WTC11 (cell line): ENCODE measurements at regions not wholly inside any gene's neighbourhood (a gene's known extent, or its start where the extent isn't known, plus 50 kb on each side); places are given as distances from the start of the nearest gene placed in this dataset.

Source experiments
- ATAC-seq: fragments of 200-7000 bp; cut with Tn5 transposase; 2 replicates; pipeline ENCODE4 v1.10.0; 2021; ENCODE audit warnings: mild to moderate bottlenecking, moderate library complexity
- CTCF ChIA-PET: fragments of 300-600 bp; sonication (Branson Sonifier 250); formaldehyde crosslinking; loops from one replicate; lab custom pipeline; 2021; ENCODE audit warnings: antibody characterized with exemption; lab: Charles Lee
- POLR2A ChIA-PET: fragments of 350-600 bp; sonication (Branson Sonifier 250); formaldehyde crosslinking; loops from one replicate; lab custom pipeline; 2021; ENCODE audit warnings: antibody characterized with exemption; lab: Charles Lee
- DNase-seq: peaks from one replicate; pipeline ENCODE4 v3.0.0; 2021; ENCODE audit warnings: low spot score
- H3K27ac Mint-ChIP-seq: 2 replicates; pipeline ENCODE4 v1.8.0; 2021; ENCODE audit warnings: mixed read lengths
- H3K27me3 Mint-ChIP-seq: 2 replicates; pipeline ENCODE4 v1.8.0; 2021; ENCODE audit warnings: low read depth, mild to moderate bottlenecking, moderate library complexity, mixed read lengths
- H3K36me3 Mint-ChIP-seq: 2 replicates; pipeline ENCODE4 v1.8.0; 2021; ENCODE audit warnings: mixed read lengths
- H3K4me1 Mint-ChIP-seq: 2 replicates; pipeline ENCODE4 v1.8.0; 2022; ENCODE audit warnings: mixed read lengths
- H3K4me3 Mint-ChIP-seq: 2 replicates; pipeline ENCODE4 v1.8.0; 2021; ENCODE audit warnings: mild to moderate bottlenecking, moderate library complexity, mixed read lengths
- H3K9me3 Mint-ChIP-seq: 2 replicates; pipeline ENCODE4 v1.8.0; 2021; ENCODE audit warnings: mixed read lengths
- AFF4 ChIP-seq: sonication (generic); formaldehyde crosslinking; IDR thresholded peaks from 2 replicates; pipeline ENCODE4 v1.8.1; 2023; ENCODE audit warnings: mild to moderate bottlenecking, missing genetic modification reagents, borderline replicate concordance
- MLX ChIP-seq: sonication (generic); formaldehyde crosslinking; IDR thresholded peaks from 2 replicates; pipeline ENCODE4 v1.8.1; 2023; ENCODE audit warnings: mild to moderate bottlenecking, missing genetic modification reagents, moderate library complexity
- MYBL2 ChIP-seq: sonication (generic); formaldehyde crosslinking; IDR thresholded peaks from 2 replicates; pipeline ENCODE4 v1.8.1; 2023; ENCODE audit warnings: mild to moderate bottlenecking, moderate library complexity, missing genetic modification reagents
- NFATC4 ChIP-seq: fragments of 250-450 bp; sonication (Bioruptor Pico); IDR thresholded peaks from 2 replicates; pipeline ENCODE4 v1.9.0; 2021; ENCODE audit warnings: mild to moderate bottlenecking
- NFYB ChIP-seq: sonication (generic); formaldehyde crosslinking; conservative IDR thresholded peaks from 2 replicates; pipeline ENCODE4 v1.8.0; 2022; ENCODE audit warnings: low read depth, missing genetic modification reagents
- RELA ChIP-seq: sonication (generic); formaldehyde crosslinking; IDR thresholded peaks from 2 replicates; pipeline ENCODE4 v1.8.1; 2022; ENCODE audit warnings: missing genetic modification reagents, mild to moderate bottlenecking, borderline replicate concordance
- TCF7 ChIP-seq: sonication (generic); formaldehyde crosslinking; IDR thresholded peaks from 2 replicates; pipeline ENCODE4 v1.8.0; 2022; ENCODE audit warnings: mild to moderate bottlenecking, low read depth, missing genetic modification reagents, moderate library complexity
- ZBTB21 ChIP-seq: sonication (generic); formaldehyde crosslinking; IDR thresholded peaks from 2 replicates; pipeline ENCODE4 v1.8.1; 2023; ENCODE audit warnings: mild to moderate bottlenecking, missing genetic modification reagents, borderline replicate concordance
- ZNF121 ChIP-seq: sonication (generic); formaldehyde crosslinking; IDR thresholded peaks from 2 replicates; pipeline ENCODE4 v1.8.0; 2023; ENCODE audit warnings: missing genetic modification reagents
- ZNF512 ChIP-seq: sonication (generic); formaldehyde crosslinking; IDR thresholded peaks from 2 replicates; pipeline ENCODE4 v1.8.1; 2022; ENCODE audit warnings: missing genetic modification reagents, borderline replicate concordance
- ZNF671 ChIP-seq: fragments of 250-450 bp; sonication (Bioruptor Pico); IDR thresholded peaks from 2 replicates; pipeline ENCODE4 v1.8.0; 2021; ENCODE audit warnings: mild to moderate bottlenecking
- TF ChIP-seq, protein P1 (sequence below): fragments of 200-600 bp; IDR thresholded peaks from 2 replicates; pipeline ENCODE4 v1.8.0; 2022; ENCODE audit warnings: antibody characterized with exemption
- TF ChIP-seq, protein P2 (sequence below): sonication (generic); formaldehyde crosslinking; IDR thresholded peaks from 2 replicates; pipeline ENCODE4 v1.8.1; 2023; ENCODE audit warnings: mild to moderate bottlenecking, missing genetic modification reagents, moderate library complexity
- TF ChIP-seq, protein P3 (sequence below): sonication (generic); formaldehyde crosslinking; IDR thresholded peaks from 2 replicates; pipeline ENCODE4 v1.8.0; 2022; ENCODE audit warnings: mild to moderate bottlenecking, missing genetic modification reagents
- TF ChIP-seq, protein P4 (sequence below): fragments of 250-450 bp; sonication (Bioruptor Pico); IDR thresholded peaks from 2 replicates; pipeline ENCODE4 v1.9.0; 2021; ENCODE audit warnings: moderate library complexity, mild to moderate bottlenecking, inconsistent platforms, borderline replicate concordance
- TF ChIP-seq, protein P5 (sequence below): fragments of 250-450 bp; sonication (Bioruptor Pico); IDR thresholded peaks from 2 replicates; pipeline ENCODE4 v1.9.0; 2021; ENCODE audit warnings: mild to moderate bottlenecking
- TF ChIP-seq, protein P6 (sequence below): sonication (generic); formaldehyde crosslinking; IDR thresholded peaks from 2 replicates; pipeline ENCODE4 v1.8.0; 2022; ENCODE audit warnings: mild to moderate bottlenecking, missing genetic modification reagents

DNA sequence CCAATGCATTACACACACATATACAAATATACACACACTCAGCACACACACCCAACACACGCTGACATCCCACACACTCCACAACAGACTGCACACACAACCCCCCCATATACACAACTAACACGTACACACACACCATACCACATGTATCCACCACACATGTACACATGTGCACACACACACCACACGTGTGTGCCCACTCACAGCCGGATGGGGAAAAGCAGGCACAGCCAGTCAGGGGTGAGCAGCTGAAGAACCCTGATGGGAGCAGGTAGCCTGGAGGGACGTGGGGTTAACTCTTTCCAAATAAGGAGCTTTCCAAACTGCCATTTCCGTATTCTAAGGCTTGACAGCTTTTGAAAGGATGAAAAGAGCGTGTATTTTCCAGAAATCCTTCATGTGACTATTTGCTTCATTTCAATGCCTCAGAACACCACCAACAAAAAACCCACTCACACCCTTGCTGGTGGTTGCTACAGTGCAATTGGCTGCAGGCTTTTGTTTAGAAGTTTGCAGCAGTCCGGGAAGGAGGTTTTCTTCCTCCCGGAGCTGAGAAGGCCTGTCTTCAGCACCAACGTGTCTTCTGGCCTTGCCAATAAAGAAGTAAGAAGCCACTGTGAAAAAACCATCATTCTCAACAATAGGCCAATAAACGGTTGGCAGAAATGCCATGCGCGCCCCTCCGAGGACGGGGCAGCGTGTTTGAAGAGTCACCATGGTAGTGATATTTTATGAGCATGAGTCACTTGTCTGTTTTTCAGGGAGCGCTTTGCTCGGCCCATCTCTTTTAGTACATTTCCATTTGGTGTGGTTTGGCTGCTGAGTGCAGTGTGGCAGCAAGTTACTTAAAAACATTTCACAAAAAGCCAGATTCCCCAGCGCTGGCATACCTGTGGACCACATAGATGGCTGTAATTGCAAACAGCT is 131.3 kb upstream of the GMDS start:
- DNase-seq (no peak), ATAC-seq (no peak)
- no peak overlapping the region for H3K27ac Mint-ChIP-seq
- no peaks in the 10 kb centered on the region for H3K9me3 Mint-ChIP-seq
- H3K4me3 Mint-ChIP-seq = no peak overlapping the region
- TF ChIP-seq, protein P1, sequence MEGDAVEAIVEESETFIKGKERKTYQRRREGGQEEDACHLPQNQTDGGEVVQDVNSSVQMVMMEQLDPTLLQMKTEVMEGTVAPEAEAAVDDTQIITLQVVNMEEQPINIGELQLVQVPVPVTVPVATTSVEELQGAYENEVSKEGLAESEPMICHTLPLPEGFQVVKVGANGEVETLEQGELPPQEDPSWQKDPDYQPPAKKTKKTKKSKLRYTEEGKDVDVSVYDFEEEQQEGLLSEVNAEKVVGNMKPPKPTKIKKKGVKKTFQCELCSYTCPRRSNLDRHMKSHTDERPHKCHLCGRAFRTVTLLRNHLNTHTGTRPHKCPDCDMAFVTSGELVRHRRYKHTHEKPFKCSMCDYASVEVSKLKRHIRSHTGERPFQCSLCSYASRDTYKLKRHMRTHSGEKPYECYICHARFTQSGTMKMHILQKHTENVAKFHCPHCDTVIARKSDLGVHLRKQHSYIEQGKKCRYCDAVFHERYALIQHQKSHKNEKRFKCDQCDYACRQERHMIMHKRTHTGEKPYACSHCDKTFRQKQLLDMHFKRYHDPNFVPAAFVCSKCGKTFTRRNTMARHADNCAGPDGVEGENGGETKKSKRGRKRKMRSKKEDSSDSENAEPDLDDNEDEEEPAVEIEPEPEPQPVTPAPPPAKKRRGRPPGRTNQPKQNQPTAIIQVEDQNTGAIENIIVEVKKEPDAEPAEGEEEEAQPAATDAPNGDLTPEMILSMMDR = no peak
- TF ChIP-seq, protein P2, sequence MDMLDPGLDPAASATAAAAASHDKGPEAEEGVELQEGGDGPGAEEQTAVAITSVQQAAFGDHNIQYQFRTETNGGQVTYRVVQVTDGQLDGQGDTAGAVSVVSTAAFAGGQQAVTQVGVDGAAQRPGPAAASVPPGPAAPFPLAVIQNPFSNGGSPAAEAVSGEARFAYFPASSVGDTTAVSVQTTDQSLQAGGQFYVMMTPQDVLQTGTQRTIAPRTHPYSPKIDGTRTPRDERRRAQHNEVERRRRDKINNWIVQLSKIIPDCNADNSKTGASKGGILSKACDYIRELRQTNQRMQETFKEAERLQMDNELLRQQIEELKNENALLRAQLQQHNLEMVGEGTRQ = no peak
- TF ChIP-seq, protein P3, sequence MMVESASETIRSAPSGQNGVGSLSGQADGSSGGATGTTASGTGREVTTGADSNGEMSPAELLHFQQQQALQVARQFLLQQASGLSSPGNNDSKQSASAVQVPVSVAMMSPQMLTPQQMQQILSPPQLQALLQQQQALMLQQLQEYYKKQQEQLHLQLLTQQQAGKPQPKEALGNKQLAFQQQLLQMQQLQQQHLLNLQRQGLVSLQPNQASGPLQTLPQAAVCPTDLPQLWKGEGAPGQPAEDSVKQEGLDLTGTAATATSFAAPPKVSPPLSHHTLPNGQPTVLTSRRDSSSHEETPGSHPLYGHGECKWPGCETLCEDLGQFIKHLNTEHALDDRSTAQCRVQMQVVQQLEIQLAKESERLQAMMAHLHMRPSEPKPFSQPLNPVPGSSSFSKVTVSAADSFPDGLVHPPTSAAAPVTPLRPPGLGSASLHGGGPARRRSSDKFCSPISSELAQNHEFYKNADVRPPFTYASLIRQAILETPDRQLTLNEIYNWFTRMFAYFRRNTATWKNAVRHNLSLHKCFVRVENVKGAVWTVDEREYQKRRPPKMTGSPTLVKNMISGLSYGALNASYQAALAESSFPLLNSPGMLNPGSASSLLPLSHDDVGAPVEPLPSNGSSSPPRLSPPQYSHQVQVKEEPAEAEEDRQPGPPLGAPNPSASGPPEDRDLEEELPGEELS (CRISPR knock-in tag) = no peak
- TF ChIP-seq NFATC4 (CRISPR knock-in tag) (no peak), RELA (CRISPR knock-in tag) (no peak), NFYB (CRISPR knock-in tag) (no peak)
- TF ChIP-seq, protein P4, sequence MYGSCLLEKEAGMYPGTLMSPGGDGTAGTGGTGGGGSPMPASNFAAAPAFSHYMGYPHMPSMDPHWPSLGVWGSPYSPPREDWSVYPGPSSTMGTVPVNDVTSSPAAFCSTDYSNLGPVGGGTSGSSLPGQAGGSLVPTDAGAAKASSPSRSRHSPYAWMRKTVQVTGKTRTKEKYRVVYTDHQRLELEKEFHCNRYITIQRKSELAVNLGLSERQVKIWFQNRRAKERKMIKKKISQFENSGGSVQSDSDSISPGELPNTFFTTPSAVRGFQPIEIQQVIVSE (CRISPR knock-in tag) = no peak
- POLR2A ChIA-PET = no interaction called here
- H3K4me1 Mint-ChIP-seq = no peaks in the 10 kb centered on the region
- no peaks in the 10 kb centered on the region for H3K27me3 Mint-ChIP-seq
- CTCF ChIA-PET = no interaction called here
- H3K36me3 Mint-ChIP-seq = no peaks in the 10 kb centered on the region

GRCh38 chr6:2375443-2375842 is 130.0 kb upstream of the GMDS start:
- H3K36me3 Mint-ChIP-seq = no peaks in the 10 kb centered on the region
- no peak for ATAC-seq
- POLR2A ChIA-PET = no interaction called here
- no peaks in the 10 kb centered on the region for H3K4me1 Mint-ChIP-seq
- CTCF ChIA-PET = no interaction called here
- DNase-seq = no peak
- no peak overlapping the region for H3K27ac Mint-ChIP-seq
- H3K9me3 Mint-ChIP-seq = no peaks in the 10 kb centered on the region
- no peak overlapping the region for H3K4me3 Mint-ChIP-seq
- H3K27me3 Mint-ChIP-seq = no peaks in the 10 kb centered on the region
- TF ChIP-seq, protein P5, sequence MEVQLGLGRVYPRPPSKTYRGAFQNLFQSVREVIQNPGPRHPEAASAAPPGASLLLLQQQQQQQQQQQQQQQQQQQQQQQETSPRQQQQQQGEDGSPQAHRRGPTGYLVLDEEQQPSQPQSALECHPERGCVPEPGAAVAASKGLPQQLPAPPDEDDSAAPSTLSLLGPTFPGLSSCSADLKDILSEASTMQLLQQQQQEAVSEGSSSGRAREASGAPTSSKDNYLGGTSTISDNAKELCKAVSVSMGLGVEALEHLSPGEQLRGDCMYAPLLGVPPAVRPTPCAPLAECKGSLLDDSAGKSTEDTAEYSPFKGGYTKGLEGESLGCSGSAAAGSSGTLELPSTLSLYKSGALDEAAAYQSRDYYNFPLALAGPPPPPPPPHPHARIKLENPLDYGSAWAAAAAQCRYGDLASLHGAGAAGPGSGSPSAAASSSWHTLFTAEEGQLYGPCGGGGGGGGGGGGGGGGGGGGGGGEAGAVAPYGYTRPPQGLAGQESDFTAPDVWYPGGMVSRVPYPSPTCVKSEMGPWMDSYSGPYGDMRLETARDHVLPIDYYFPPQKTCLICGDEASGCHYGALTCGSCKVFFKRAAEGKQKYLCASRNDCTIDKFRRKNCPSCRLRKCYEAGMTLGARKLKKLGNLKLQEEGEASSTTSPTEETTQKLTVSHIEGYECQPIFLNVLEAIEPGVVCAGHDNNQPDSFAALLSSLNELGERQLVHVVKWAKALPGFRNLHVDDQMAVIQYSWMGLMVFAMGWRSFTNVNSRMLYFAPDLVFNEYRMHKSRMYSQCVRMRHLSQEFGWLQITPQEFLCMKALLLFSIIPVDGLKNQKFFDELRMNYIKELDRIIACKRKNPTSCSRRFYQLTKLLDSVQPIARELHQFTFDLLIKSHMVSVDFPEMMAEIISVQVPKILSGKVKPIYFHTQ (CRISPR knock-in tag) = no peak
- TF ChIP-seq RELA (CRISPR knock-in tag) = no peak
- no peak for TF ChIP-seq ZBTB21 (CRISPR knock-in tag)
- no peak for TF ChIP-seq MLX
- TF ChIP-seq ZNF512 (CRISPR knock-in tag) = no peak
- no peak for TF ChIP-seq TCF7 (CRISPR knock-in tag)
- TF ChIP-seq NFYB (CRISPR knock-in tag) = no peak
- no peak for TF ChIP-seq ZNF671 (CRISPR knock-in tag)
- no peak for TF ChIP-seq MYBL2 (CRISPR knock-in tag)
- no peak for TF ChIP-seq ZNF121 (CRISPR knock-in tag)
- no peak for TF ChIP-seq AFF4 (CRISPR knock-in tag)
- TF ChIP-seq, protein P6, sequence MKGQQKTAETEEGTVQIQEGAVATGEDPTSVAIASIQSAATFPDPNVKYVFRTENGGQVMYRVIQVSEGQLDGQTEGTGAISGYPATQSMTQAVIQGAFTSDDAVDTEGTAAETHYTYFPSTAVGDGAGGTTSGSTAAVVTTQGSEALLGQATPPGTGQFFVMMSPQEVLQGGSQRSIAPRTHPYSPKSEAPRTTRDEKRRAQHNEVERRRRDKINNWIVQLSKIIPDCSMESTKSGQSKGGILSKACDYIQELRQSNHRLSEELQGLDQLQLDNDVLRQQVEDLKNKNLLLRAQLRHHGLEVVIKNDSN (CRISPR knock-in tag) = no peak
